Prostate gland (tissue), 2 donors: ENCODE measurements at regions not wholly inside any gene's neighbourhood (a gene's known extent, or its start where the extent isn't known, plus 50 kb on each side); places are given as distances from the start of the nearest gene placed in this dataset.

Source experiments
- POLR2A ChIP-seq: fragments of 450-650 bp; IDR thresholded peaks from one replicate; pipeline ENCODE4 v1.6.1; 2016; ENCODE audit warnings: antibody characterized with exemption, mild to moderate bottlenecking
- TF ChIP-seq, protein P1 (sequence below), 4 experiments: fragments of 200-600 bp in 2 of 4; fragments of 450-650 bp in 2 of 4; sonication (generic) in 2 of 4; IDR thresholded peaks; 1 replicate in 3 of 4; 2 replicates in 1 of 4; pipeline ENCODE4 v1.5.1; 2016 to 2019; ENCODE audit warnings: antibody characterized with exemption in 4 of 4, mild to moderate bottlenecking in 2 of 4, moderate library complexity in 2 of 4

DNA sequence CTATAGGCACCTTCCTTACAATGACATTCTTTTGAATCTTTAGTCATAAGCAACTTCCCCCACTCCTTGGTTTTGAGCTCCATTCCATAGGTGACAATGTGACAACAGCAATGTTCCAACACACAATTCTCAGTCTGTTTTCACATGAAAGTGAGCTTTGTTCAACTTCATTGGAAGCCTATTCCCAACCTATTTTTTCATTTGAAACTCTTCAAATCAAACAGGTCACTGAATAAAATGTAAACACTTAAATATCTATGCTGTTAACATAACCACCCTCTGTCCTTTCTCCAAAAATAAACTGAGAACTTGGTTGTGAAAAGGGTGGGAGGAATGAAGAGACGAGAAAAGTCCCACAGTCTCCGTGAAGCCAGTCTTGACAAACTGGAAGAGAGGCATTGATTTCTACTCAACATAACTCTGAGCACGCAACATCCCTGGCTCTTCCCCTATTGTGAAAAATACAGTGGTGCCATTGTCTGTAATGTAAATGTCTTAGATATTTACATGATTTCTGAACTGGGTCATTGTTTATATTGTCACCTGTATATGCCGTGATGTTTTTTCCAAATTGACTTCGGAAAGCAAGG is 343.1 kb downstream of the TFAP2A start:
- TF ChIP-seq, protein P1, sequence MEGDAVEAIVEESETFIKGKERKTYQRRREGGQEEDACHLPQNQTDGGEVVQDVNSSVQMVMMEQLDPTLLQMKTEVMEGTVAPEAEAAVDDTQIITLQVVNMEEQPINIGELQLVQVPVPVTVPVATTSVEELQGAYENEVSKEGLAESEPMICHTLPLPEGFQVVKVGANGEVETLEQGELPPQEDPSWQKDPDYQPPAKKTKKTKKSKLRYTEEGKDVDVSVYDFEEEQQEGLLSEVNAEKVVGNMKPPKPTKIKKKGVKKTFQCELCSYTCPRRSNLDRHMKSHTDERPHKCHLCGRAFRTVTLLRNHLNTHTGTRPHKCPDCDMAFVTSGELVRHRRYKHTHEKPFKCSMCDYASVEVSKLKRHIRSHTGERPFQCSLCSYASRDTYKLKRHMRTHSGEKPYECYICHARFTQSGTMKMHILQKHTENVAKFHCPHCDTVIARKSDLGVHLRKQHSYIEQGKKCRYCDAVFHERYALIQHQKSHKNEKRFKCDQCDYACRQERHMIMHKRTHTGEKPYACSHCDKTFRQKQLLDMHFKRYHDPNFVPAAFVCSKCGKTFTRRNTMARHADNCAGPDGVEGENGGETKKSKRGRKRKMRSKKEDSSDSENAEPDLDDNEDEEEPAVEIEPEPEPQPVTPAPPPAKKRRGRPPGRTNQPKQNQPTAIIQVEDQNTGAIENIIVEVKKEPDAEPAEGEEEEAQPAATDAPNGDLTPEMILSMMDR (IDR thresholded peaks at IDR 0.05) = no peak
- no peak for TF ChIP-seq POLR2A
